ENCODE measurements at regions not wholly inside any gene's neighbourhood (a gene's known extent, or its start where the extent isn't known, plus 50 kb on each side); places are given as distances from the start of the nearest gene placed in this dataset.
"Not testable (repeated sequence)": the region's sequence is repeated elsewhere in the genome, so short reads cannot be mapped to it uniquely, and the experiment has no call there.

- no peak for DNase-seq
Observed at GRCh38 chr2:7609556-7609955, 692.3 kb downstream of the RNF144A start.

DNA sequence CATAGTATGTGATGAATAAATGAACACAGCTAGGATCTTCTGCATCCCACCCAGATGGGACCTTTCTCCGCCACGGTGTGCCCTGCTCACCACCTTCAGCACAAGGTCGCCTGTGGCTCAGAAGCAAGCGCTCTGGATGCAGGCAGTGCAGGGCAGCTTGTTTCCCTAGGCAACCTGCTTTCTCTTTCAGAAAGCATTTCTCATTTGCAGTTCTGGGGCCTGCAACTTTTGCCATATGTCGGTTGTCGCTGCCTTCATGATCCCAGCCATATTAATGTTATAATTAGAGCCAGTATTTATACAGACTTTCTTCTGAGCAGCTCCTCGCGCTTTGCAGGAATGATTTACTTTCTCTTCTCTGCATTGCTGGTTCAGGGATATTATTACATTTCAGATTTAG is 692.8 kb downstream of the RNF144A start:
- DNase-seq: no peak

DNA sequence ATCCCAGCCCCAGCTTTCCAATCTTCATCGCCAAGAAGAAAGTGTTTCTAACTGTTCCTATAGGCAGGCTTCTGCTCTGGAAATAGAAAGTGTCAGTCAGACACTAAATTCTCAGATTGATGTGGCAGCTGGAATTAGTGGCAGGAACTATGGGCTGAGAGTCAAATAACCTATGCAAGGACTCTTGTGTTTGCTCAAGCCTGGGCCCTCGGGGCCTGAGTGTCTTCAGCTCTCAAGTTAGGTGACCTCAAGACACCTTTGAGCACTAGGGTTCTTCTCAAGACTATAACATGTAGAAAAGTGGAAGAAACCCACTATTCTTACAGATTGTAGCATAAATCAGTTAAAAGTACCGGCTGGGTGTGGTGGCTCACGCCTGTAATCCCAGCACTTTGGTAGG is 694.5 kb downstream of the RNF144A start:
- no peak for DNase-seq

DNA sequence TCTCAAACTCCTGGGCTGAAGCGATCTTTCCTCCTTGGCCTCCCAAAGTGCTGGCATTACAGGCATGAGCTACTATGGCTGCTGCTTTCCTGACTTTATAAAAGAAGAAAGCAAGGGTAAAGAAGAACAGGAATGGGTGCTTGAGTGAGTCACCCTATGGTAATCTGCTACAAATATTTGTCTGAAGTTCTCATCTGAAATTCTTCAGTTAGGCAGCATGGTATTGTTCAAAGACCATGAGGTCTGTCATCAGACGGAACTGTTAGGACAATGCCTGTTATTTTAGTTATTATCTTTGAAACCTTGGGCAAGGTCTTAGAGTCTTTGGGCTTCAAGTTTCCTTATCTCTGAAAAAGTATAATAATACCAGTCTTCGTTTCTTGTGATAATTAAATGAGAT is 695.8 kb downstream of the RNF144A start:
- no peak for DNase-seq

DNA sequence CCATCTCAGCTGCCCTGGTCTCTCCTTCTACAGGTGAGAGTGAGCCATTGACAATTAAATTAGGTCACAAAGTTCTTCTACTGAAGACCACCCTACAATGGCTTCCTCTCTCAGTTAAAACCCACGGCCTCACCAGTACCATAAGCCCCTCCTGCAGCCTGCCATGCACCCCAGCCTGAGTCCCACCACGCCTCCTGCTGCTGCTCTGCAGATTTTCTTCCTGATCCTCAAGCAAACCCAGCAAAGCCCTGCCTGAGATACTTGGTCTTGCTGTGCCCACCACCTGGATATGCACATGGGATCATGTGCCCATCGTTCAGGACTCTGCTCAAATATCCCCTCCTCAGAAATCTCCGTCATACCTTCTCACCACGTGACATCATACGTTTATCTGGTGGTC is 696.6 kb downstream of the RNF144A start:
- no peak for DNase-seq

- DNase-seq: no peak
Observed at GRCh38 chr2:7618031-7618430, 700.8 kb downstream of the RNF144A start.

- no peak for DNase-seq
Observed at GRCh38 chr2:7619203-7619970, 702.2 kb downstream of the RNF144A start.

- DNase-seq: no peak
Observed at GRCh38 chr2:7620255-7620654, 703.0 kb downstream of the RNF144A start.

GRCh38 chr2:7621018-7621814 is 704.0 kb downstream of the RNF144A start:
- no peak for DNase-seq

DNA sequence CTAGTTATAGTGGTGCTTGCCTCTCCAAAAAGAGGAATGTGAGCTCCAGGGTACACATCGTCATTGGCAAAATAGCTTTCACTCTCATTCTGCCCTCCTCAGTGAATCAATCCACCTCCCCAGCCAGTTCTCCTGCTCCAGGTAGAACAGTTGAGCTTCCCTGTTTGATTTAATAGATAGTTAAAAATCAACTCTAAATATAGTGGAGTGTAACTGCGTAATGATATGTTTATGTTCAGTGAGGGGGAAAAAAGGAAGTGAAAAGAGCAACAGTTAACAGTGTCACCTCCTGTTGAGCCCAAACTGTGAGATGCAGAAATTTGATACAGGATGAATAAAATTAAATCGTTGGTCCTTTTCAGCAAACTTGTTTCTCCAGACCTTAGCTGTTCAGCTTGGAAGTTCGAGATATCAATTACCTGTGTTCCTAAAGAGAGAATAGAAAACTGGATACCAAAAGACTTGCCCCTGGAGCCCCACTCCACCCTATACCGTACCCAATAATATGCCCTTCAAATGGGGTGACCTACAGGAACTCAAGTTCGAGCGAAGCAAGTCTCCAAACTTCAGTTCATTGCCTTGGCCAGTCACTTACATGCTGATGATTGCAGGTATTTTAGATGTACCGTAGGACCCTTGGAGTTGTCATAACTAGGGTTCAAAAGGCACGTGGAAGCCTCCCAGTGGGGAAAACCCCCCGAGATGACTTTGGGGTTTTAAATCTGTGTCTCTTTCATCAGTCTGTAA is 708.4 kb downstream of the RNF144A start:
- no peak for DNase-seq

DNA sequence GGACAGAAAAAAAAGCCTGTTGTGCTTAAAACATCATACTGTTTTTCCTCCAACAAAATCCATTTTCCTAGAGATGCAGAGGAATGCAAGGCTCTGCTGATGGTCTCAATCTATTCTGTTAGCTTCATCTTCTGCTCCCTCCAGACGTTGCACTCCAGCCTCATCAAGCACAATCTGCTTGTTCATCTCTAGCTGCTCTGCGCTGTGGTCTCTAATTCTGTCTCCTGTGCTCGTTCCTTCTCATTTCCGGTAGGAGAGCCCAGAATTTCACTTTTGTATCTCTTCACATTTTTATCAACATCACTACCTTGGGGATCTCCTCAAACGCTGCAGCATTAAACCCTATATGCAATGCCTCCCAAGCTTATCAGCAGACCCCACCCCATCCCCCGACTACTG is 708.9 kb downstream of the RNF144A start:
- no peak for DNase-seq

DNA sequence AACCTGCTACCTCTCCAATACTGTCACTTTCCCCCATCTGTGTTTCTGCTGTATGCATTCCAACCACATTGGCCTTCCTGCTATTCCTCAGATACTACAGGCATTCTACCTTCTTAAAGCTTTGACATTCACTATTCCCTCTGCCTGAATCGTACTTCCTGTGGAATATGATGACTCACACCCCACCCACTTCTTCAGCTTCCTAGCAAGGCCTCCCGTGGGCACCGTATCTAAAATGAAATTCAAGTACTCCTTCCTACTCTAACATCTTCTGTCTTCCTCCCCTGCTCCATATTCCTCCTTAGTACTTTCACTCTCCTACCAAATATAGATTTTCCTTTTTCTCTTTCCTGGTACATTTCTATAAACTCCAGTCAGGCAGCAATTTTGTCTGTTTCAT is 710.4 kb downstream of the RNF144A start:
- no peak for DNase-seq

GRCh38 chr2:7632420-7632819 is 715.2 kb downstream of the RNF144A start:
- no peak for DNase-seq

DNA sequence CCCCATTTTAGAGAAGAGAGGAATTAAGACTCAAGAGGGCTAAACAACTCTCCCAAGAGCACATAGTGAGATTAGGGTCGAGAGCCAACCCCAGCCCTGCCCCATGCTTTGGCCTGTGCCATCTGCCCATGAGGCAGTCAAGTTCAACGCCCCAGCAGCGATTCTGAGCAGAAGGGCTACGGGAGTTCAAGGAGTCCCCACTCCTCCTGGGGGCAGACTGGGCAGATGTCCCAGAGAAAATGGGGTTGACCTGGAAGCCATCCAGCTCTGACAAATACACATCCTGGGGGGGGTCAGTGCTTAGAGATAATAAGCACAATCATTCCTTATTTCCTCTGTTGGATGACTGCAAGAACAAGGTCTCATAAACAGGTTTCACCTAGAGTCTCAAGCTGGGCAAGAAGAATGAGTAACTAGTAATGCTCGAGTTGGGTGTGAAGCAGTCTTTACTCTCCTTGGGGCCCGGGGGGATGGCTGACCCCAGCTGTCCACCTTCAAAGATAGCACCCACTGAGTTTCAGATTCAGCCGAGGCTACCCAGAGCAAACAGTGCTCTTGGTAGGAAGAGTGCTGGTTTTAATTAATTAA is 716.4 kb downstream of the RNF144A start:
- DNase-seq: no peak

GRCh38 chr2:7634409-7634808 is 717.2 kb downstream of the RNF144A start:
- no peak for DNase-seq

DNA sequence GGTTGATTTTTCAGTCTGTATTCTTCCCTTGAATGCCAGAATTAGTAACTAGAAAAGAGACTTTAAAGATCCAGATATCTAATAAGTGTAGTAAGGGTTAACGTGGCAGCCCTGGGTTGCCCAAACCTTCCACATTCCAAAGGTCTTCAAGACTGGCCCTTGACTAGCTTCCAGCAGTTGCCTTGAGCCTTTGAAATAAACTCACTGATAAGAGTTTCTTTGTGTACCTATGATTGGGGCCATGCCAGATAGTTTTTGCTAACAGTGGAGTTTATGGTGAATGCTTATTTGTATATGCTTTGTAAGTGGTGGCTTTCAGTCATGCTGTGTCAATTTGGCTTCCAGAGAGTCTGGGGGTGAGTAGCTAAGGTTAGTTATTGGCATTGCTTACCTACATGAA is 722.3 kb downstream of the RNF144A start:
- no peak for DNase-seq

GRCh38 chr2:7641272-7641671 is 724.1 kb downstream of the RNF144A start:
- not testable (repeated sequence) for DNase-seq

DNA sequence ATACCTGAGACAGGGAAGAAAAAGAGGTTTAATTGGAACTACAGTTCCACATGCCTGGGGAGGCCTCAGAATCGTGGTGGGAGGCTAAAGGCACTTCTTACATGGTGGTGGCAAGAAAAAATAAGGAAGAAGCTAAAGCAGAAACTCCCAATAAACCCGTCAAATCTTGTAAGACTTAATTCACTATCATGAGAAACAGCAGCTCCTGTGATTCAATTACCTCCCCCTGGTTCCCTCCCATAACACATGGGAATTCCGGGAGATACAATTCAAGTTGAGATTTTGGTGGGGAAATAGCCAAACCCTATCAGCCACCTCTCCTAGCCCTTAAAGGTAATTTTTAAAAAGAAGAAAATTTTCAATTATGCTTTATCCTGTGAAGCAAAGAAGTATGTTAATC is 728.8 kb downstream of the RNF144A start:
- DNase-seq: no peak

DNA sequence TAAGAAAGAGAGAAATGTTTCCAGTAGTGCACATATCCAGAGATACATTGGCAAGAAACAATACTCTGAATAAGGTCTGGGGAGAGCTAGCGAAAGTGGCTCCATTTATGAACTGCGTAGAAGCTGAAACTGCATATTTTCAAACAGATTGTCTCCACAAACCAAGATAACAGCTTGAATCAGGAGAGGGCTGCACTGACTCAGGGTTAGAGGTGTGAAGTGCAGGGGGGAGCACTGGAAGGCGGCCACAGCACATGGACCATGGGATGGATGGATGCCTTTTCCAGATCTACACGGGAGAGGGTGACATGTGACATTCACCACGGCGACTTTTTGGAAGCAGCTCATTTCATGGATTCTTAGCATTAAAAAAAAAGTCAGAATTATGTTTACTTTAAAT is 729.4 kb downstream of the RNF144A start:
- DNase-seq: no peak

DNA sequence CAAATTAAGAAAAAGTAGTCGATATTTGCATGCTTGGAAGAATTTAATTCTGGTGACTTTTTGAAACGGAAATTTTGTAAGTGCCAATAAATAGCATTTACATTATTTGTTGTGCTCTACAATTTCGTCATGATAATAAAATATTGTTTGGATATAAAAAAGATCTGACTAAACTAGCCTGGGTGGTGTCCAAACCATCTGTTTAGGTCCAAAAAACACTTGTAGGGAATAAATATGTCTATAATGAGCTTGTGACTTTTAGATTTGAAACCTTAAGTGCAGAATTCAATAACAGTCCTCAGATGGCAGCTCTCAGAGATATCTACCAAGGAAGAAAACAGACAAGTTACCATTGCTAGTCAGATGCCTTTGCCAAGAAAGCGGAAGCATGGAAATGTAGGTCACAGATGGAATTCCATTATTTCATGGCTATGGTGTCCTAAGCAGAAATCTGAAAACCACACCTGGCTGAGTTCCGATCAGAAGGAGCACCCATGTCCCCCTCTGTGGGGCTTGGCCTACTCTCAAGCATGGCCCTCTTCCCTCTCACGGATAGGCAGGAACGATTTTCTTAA is 731.1 kb downstream of the RNF144A start:
- DNase-seq: no peak

- no peak for DNase-seq
Observed at GRCh38 chr2:7649461-7650228, 732.4 kb downstream of the RNF144A start.

GRCh38 chr2:7653617-7654016 is 736.4 kb downstream of the RNF144A start:
- no peak for DNase-seq

Data from activated CD4-positive, alpha-beta T cell treated with anti-CD3 and anti-CD28 coated beads, Interleukin-2, amount 50 U/mL, for 1 hour (primary cell).